ENCODE measurements at regions not wholly inside any gene's neighbourhood (a gene's known extent, or its start where the extent isn't known, plus 50 kb on each side); places are given as distances from the start of the nearest gene placed in this dataset.

GRCh38 chr2:180306346-180306745 is 299.2 kb upstream of the CWC22 start:
- TF ChIP-seq POLR2A (IDR thresholded peaks at IDR 0.05; ENCODE audit: low read depth, low read length) (no peak), POLR2AphosphoS5 (IDR thresholded peaks at IDR 0.05; ENCODE audit: low read depth, low read length) (no peak), TAF1 (IDR thresholded peaks at IDR 0.05; ENCODE audit: borderline replicate concordance, low read depth, low read length) (no peak)
